ENCODE measurements at regions not wholly inside any gene's neighbourhood (a gene's known extent, or its start where the extent isn't known, plus 50 kb on each side); places are given as distances from the start of the nearest gene placed in this dataset.
"Not testable (repeated sequence)": the region's sequence is repeated elsewhere in the genome, so short reads cannot be mapped to it uniquely, and the experiment has no call there.

DNA sequence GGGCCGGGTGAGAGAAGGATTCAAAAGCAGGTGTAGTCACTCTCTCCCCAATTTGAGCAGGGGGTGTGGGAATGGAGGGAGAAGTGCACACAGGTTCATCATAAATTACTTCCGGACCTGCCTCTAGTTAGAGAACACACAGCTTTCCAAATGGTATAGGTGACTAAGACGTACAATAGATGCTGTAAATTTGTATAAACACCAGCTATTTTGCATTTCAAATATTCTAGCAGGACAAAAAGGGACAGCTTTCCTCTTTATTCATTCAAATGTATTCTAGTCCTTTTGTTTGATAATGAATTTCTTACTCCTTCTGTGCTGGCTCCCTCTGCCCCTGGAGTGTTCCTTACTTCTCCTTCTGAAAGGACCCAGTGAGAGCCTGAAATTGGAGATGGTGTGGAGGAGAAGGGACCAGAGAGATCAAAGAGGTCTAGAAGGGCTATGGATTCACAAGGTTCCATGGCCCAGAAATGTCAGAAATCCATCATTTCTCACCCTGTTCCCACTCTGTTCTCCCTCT is 53.2 kb upstream of the SH3BP4 start:
- no peak for DNase-seq

GRCh38 chr2:234888442-234888841 is 63.4 kb upstream of the SH3BP4 start:
- DNase-seq, result not testable (repeated sequence)

- DNase-seq, result no peak
Measured at GRCh38 chr2:234887195-234887594, 64.6 kb upstream of the SH3BP4 start.

- no peak for DNase-seq
Measured at GRCh38 chr2:234885886-234886285, 65.9 kb upstream of the SH3BP4 start.

DNA sequence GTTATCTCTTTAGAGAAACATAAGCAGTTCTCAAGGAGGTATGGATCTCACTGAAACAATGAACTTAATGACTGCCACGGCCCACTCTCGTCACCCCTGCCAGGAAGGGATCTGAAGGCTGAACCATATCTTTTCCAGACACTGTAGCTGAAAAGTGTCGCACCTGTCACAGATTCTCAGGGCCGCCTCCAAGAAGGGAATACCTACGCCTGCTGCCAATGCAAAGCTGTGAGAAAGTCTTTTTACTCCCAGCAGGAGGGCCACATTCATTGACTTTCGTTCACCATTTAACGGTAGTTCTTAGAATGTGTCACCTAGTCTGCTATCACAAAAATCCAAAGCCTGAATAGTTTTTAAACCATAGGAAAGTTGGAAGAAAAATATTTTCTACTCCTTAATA is 66.7 kb upstream of the SH3BP4 start:
- DNase-seq, result no peak

GRCh38 chr2:234884591-234884990 is 67.2 kb upstream of the SH3BP4 start:
- no peak for DNase-seq

GRCh38 chr2:234881413-234882241 is 70.2 kb upstream of the SH3BP4 start:
- DNase-seq, result peak; percentile 88

GRCh38 chr2:234880551-234881211 is 71.1 kb upstream of the SH3BP4 start:
- DNase-seq, result no peak

DNA sequence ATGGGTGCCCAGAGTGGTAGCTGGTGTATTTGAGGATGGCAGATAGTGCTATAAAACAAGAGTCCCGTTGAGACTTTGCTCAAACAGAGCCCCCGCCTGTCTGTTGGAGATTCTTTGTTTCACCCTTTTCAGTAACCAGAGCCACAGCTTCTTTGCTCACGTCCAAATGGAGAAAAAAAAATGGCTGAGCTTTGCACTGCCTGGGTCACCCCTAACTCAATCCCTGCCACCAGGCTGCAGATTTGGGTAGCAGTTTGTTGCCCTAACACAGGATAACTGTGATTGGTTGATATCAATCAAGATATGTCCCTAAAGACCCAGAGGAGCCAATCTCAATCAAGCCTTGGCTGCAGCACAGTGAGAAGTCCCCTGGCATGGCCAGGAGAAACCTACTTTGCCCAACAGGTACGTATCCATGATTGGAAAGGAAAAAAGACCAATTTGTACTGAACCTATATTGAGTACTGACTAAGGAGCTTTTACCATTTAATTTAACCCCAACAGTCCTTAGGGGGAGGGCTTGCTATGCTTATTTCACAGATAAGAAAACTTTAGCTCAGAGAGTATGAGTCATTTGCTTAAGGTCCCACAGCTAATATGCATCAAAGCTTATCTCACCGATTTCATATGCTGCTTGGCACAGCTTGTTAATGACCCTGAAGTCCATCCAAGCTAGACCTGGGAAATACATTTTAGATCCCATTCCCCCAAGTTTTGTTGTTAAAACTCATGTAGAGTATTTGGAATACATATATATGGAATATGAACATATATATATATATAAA is 72.0 kb upstream of the SH3BP4 start:
- DNase-seq, result no peak

- not testable (repeated sequence) for DNase-seq
Measured at GRCh38 chr2:234876621-234877020, 75.2 kb upstream of the SH3BP4 start.

DNA sequence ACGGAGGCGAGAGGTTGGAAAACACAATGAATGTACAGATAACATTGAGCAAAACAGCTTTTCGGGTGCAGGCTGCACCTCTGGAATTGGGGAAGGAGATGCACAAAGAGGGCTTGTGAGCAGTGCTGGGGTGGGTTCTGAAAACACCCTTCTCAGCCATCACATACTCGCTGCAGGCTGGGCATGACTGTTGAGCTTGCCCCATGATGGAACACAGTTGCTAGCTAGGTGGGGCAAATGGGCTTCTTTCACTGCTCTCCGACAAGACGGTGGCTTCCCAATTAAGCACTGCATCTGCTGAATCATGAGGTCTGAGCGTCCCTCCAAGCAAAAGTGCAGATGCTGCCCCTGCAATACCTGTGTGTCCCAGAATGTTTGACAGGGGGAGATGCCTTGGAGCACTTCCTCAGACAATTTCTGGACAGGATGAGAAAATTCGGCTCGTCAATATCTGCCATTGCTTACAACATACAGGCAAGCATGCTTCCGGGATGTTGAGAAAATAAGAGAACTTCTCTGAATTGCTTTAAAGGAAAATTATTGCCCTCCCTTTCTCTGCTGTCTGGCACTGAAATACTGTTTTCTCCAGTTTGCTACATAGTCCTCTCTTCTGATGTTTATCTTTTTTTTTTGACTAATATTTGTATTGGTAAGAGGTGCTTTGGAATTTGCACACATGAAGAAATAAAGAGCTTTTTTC is 77.3 kb upstream of the SH3BP4 start:
- DNase-seq, result no peak

GRCh38 chr2:234873828-234874173 is 78.0 kb upstream of the SH3BP4 start:
- no peak for DNase-seq

GRCh38 chr2:234873103-234873827 is 78.6 kb upstream of the SH3BP4 start:
- no peak for DNase-seq

GRCh38 chr2:234869969-234870368 is 81.8 kb upstream of the SH3BP4 start:
- no peak for DNase-seq

GRCh38 chr2:234869164-234869563 is 82.7 kb upstream of the SH3BP4 start:
- DNase-seq, result no peak

- no peak for DNase-seq
Measured at GRCh38 chr2:234867882-234868285, 83.9 kb upstream of the SH3BP4 start.

DNA sequence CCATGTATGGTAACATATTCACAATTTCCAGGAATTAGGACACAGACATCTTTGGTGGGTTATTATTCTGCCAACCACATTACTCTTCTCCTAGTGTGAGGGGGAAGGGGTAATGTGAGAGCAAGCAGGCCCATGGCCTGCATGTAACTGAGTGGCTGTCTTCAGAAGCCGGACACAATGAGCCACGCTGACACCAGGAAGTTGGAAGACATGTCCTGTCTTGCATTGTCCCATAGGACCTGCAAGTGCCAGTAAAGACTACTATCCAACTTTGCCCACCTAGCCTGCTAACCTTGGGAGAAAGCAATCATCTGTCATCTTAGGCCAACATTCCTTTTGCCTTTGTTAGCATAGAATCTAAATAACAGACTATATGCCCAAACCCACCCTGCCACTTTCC is 86.2 kb upstream of the SH3BP4 start:
- DNase-seq, result no peak

DNA sequence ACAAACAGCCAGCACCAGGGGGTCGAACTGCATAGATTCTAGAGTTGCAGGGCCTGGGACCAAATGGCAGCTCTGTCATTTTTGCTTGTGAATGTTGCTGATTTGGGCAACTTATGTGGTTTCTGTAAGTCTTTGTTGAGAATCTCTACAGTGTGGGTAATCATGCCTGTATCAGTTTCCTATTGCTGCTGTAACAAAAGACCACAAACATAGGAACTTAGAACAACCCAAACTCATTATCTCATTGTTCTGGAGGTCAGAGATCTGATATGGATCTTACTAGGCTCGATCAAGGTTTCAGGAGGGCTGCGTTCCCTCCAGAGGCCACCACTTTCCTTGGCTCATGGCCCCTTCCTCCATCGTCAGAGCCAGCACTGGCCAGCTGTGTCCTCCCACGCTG is 86.8 kb upstream of the SH3BP4 start:
- DNase-seq, result no peak

DNA sequence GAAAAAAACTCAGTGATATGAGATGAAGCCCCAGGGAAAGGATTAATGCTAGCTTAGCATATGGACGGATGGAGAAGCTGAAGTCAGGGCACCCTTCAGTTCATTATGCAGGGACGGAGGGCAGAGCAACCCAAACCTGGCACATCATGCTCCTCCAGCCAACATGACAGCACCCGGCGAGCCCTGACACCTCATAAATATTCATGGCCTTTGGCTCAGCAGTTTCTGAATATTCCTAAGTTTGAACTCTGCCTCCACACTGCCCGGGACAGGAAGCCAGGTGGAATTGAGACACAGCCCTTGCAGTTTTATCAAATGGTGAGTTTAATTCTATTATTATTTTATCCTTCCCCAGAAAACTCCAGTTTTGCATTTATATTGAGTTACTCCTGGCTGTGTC is 87.3 kb upstream of the SH3BP4 start:
- no peak for DNase-seq

- DNase-seq, result no peak
Measured at GRCh38 chr2:234863043-234863934, 88.5 kb upstream of the SH3BP4 start.
